H1 (cell line): ENCODE measurements at regions not wholly inside any gene's neighbourhood (a gene's known extent, or its start where the extent isn't known, plus 50 kb on each side); places are given as distances from the start of the nearest gene placed in this dataset.

ENCODE experiments used
- CTCF ChIA-PET: fragments of 300-600 bp; sonication (Branson Sonifier 250); formaldehyde crosslinking; loops from one replicate; lab custom pipeline; 2021; ENCODE audit not compliant: partially characterized antibody; lab: Charles Lee
- POLR2A ChIA-PET: fragments of 300-600 bp; sonication (Branson Sonifier 250); formaldehyde crosslinking; loops from one replicate; lab custom pipeline; 2021; ENCODE audit warnings: inconsistent platforms; ENCODE audit not compliant: partially characterized antibody; lab: Charles Lee
- DNase-seq, 2 experiments: peaks; one replicate each; pipeline versions ENCODE4 v3.0.0 to v3.0.0-alpha.2; 2010 to 2022; ENCODE audit warnings: low spot score in 2 of 2, low read depth in 1 of 2, mixed read lengths in 1 of 2
- FAIRE-seq: peaks from 2 replicates; lab custom pipeline; 2011; peaks lifted over from hg19 to GRCh38; lab: Jason Lieb, UNC
- H2AFZ ChIP-seq: 2 replicates; pipeline ENCODE4 v1.8.1; 2012; ENCODE audit warnings: low read length, inconsistent platforms
- H2AK5ac ChIP-seq: 2 replicates; pipeline ENCODE4 v1.6.1; 2013; ENCODE audit warnings: low read depth, low read length
- H2BK120ac ChIP-seq: replicated peaks from 2 replicates; pipeline ENCODE3; 2013; ENCODE audit warnings: low read depth, low read length, inconsistent platforms
- H2BK12ac ChIP-seq: 2 replicates; pipeline ENCODE4 v1.6.1; 2013; ENCODE audit warnings: low read depth, low read length
- H2BK15ac ChIP-seq: 2 replicates; pipeline ENCODE4 v1.6.1; 2013; ENCODE audit warnings: low read length
- H2BK20ac ChIP-seq: 2 replicates; pipeline ENCODE4 v1.6.1; 2013; ENCODE audit warnings: low read length
- H2BK5ac ChIP-seq: 2 replicates; pipeline ENCODE4 v1.6.1; 2013; ENCODE audit warnings: low read depth, low read length
- H3K14ac ChIP-seq: 2 replicates; pipeline ENCODE4 v1.6.1; 2013; ENCODE audit warnings: inconsistent platforms; ENCODE audit not compliant: insufficient read length
- H3K18ac ChIP-seq: 2 replicates; pipeline ENCODE4 v1.6.1; 2013; ENCODE audit warnings: low read length; ENCODE audit errors: extremely low read depth
- H3K23ac ChIP-seq: 2 replicates; pipeline ENCODE4 v1.6.1; 2013; ENCODE audit warnings: inconsistent platforms; ENCODE audit not compliant: insufficient read length
- H3K23me2 ChIP-seq: 2 replicates; pipeline ENCODE4 v1.6.1; 2013; ENCODE audit warnings: low read depth, low read length
- H3K27ac ChIP-seq: 2 replicates; pipeline ENCODE4 v1.6.1; 2011; ENCODE audit warnings: low read depth, low read length, inconsistent platforms
- H3K27me3 ChIP-seq, 4 experiments: replicated peaks in 1 of 4; 1 replicate in 1 of 4; 2 replicates in 3 of 4; pipeline versions ENCODE4 v1.6.1 to v1.8.1; 2011 to 2013; ENCODE audit warnings: low read length in 3 of 4, mild to moderate bottlenecking in 3 of 4, inconsistent platforms in 2 of 4, mixed read lengths in 2 of 4, moderate library complexity in 1 of 4; ENCODE audit not compliant: control insufficient read depth in 3 of 4, insufficient read depth in 3 of 4; ENCODE audit errors: extremely low read depth in 1 of 4
- H3K36me3 ChIP-seq, 4 experiments: 2 replicates each; pipeline versions ENCODE4 v1.6.1 to v1.8.1; 2011 to 2013; ENCODE audit warnings: mild to moderate bottlenecking in 4 of 4, low read length in 3 of 4, moderate library complexity in 2 of 4, control low read depth in 1 of 4, inconsistent platforms in 1 of 4; ENCODE audit not compliant: insufficient read depth in 4 of 4, control insufficient read depth in 2 of 4
- H3K4ac ChIP-seq: replicated peaks from 2 replicates; pipeline ENCODE3; 2013; ENCODE audit warnings: low read length, low read depth, mixed read lengths, inconsistent platforms; ENCODE audit not compliant: insufficient read length
- H3K4me1 ChIP-seq, 4 experiments: replicated peaks in 1 of 4; 1 replicate in 1 of 4; 2 replicates in 3 of 4; pipeline versions ENCODE4 v1.6.1 to v1.8.1; 2011 to 2013; ENCODE audit warnings: low read length in 3 of 4, inconsistent platforms in 2 of 4, mixed read lengths in 1 of 4; ENCODE audit not compliant: insufficient read depth in 4 of 4, control insufficient read depth in 3 of 4
- H3K4me2 ChIP-seq, 2 experiments: 2 replicates each; pipeline versions ENCODE4 v1.6.1 to v1.8.1; 2011 to 2013; ENCODE audit warnings: low read depth in 2 of 2, low read length in 2 of 2, control low read depth in 1 of 2, inconsistent platforms in 1 of 2, mild to moderate bottlenecking in 1 of 2; ENCODE audit not compliant: insufficient read depth in 1 of 2
- H3K4me3 ChIP-seq, 4 experiments: fragments of 200-600, 300-600 bp in 1 of 4; sonication (generic), shearing (Covaris generic), sonication (Bioruptor Twin) in 1 of 4; 2 replicates each; pipeline versions ENCODE4 v1.5.1 to v1.8.1; 2011 to 2016; ENCODE audit warnings: low read length in 4 of 4, low read depth in 3 of 4, control low read depth in 2 of 4, inconsistent platforms in 2 of 4, mild to moderate bottlenecking in 2 of 4, mixed read lengths in 1 of 4, moderate library complexity in 1 of 4; ENCODE audit not compliant: insufficient read depth in 2 of 4; ENCODE audit errors: extremely low read depth in 1 of 4
- H3K56ac ChIP-seq: replicated peaks from 2 replicates; pipeline ENCODE3; 2013; ENCODE audit warnings: low read depth, mild to moderate bottlenecking, mixed read lengths, low read length, inconsistent platforms; ENCODE audit not compliant: insufficient read length
- H3K79me1 ChIP-seq: 2 replicates; pipeline ENCODE4 v1.6.1; 2013; ENCODE audit warnings: low read depth, low read length, control low read depth
- H3K79me2 ChIP-seq, 2 experiments: 2 replicates each; pipeline versions ENCODE4 v1.6.1 to v1.8.1; 2012 to 2013; ENCODE audit warnings: low read length in 2 of 2, mild to moderate bottlenecking in 2 of 2, inconsistent platforms in 1 of 2; ENCODE audit not compliant: insufficient read depth in 2 of 2, control insufficient read depth in 1 of 2
- H3K9ac ChIP-seq, 4 experiments: replicated peaks in 1 of 4; 1 replicate in 1 of 4; 2 replicates in 3 of 4; pipeline versions ENCODE4 v1.6.1 to v1.8.1; 2011 to 2013; ENCODE audit warnings: low read depth in 3 of 4, low read length in 3 of 4, control low read depth in 2 of 4, mild to moderate bottlenecking in 2 of 4, moderate library complexity in 2 of 4, inconsistent platforms in 1 of 4; ENCODE audit errors: extremely low read depth in 1 of 4
- H3K9me3 ChIP-seq, 2 experiments: 2 replicates each; pipeline versions ENCODE4 v1.6.1 to v1.8.1; 2012 to 2013; ENCODE audit warnings: mild to moderate bottlenecking in 2 of 2, moderate library complexity in 2 of 2, control low read depth in 1 of 2, inconsistent platforms in 1 of 2, low read depth in 1 of 2, low read length in 1 of 2, mixed read lengths in 1 of 2; ENCODE audit not compliant: insufficient read depth in 2 of 2
- H4K20me1 ChIP-seq, 2 experiments: replicated peaks in 1 of 2; 2 replicates each; pipeline versions ENCODE3 to v1.8.1; 2011 to 2013; ENCODE audit warnings: inconsistent platforms in 2 of 2, low read length in 2 of 2, mild to moderate bottlenecking in 1 of 2; ENCODE audit not compliant: insufficient read depth in 2 of 2, control insufficient read depth in 1 of 2
- H4K5ac ChIP-seq: 2 replicates; pipeline ENCODE4 v1.6.1; 2013; ENCODE audit warnings: low read length, low read depth, mixed read lengths, inconsistent platforms; ENCODE audit not compliant: insufficient read length
- H4K8ac ChIP-seq: 2 replicates; pipeline ENCODE4 v1.8.0; 2013; ENCODE audit warnings: mild to moderate bottlenecking, moderate library complexity, low read length, inconsistent platforms; ENCODE audit not compliant: insufficient read depth; ENCODE audit errors: extremely low read depth
- H4K91ac ChIP-seq: replicated peaks from 2 replicates; pipeline ENCODE3; 2013; ENCODE audit warnings: low read length, mixed read lengths, inconsistent platforms; ENCODE audit not compliant: insufficient read length
- CHD1 ChIP-seq: IDR thresholded peaks from 2 replicates; pipeline ENCODE4 v1.6.1; 2012; ENCODE audit warnings: low read depth, low read length, improper control_type of control experiment
- GTF2F1 ChIP-seq: IDR thresholded peaks from 2 replicates; pipeline ENCODE4 v1.6.1; 2012; ENCODE audit warnings: low read depth, low read length, improper control_type of control experiment, borderline replicate concordance
- KDM4A ChIP-seq: IDR thresholded peaks from one replicate; pipeline ENCODE4 v1.7.1; 2012; ENCODE audit warnings: low read depth, mild to moderate bottlenecking, moderate library complexity, low read length, inconsistent platforms; ENCODE audit not compliant: severe bottlenecking
- TCF12 ChIP-seq: IDR thresholded peaks from 2 replicates; pipeline ENCODE4 v1.6.1; 2011; ENCODE audit warnings: low read depth, mild to moderate bottlenecking, low read length
- WGBS, 2 experiments: shearing (Covaris generic) in 1 of 2; methylation state at CpG; one replicate each; pipeline versions ENCODE4 v1.1.6 to v1.1.7; 2013 to 2015; ENCODE audit warnings: low lambda C conversion rate in 2 of 2, mixed read lengths in 2 of 2, inconsistent platforms in 1 of 2, low coverage in 1 of 2, missing lambda C conversion rate in 1 of 2; ENCODE audit not compliant: insufficient replicate concordance in 2 of 2, insufficient coverage in 1 of 2, insufficient read length in 1 of 2; ENCODE audit errors: extremely low coverage in 1 of 2, missing lambda C conversion rate in 1 of 2; 5-methylcytosine and 5-hydroxymethylcytosine counted together
- TF ChIP-seq, protein P1 (sequence below), 3 experiments: IDR thresholded peaks; 1 replicate in 2 of 3; 2 replicates in 1 of 3; pipeline versions ENCODE4 v1.5.1 to v1.6.1; 2011; ENCODE audit warnings: low read length in 3 of 3, mild to moderate bottlenecking in 3 of 3, inconsistent platforms in 2 of 3, low read depth in 1 of 3, moderate library complexity in 1 of 3; ENCODE audit not compliant: insufficient read depth in 1 of 3; ENCODE audit errors: control extremely low read depth in 1 of 3

DNA sequence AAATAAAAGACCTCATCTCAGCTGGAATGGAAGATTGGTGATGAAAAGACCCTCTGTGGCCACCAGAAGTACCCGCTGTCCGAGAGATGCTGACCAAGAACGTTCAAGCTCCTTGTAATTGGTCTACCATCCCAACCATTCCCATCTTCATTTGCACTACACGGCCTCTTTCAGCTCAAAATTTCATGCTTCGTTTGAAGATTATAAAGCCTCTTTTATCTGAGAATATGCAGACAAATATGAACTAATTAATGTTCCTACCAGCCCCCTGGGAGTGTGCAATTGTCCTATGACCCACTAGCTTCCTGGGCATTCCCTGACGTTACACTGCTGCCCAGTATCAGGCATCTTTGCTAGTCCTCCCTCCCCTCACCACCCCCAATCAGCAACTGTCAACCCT, 583.7 kb downstream of the MID1IP1 start (continued):
- TF ChIP-seq GTF2F1: no peak
- TF ChIP-seq CHD1: no peak

DNA sequence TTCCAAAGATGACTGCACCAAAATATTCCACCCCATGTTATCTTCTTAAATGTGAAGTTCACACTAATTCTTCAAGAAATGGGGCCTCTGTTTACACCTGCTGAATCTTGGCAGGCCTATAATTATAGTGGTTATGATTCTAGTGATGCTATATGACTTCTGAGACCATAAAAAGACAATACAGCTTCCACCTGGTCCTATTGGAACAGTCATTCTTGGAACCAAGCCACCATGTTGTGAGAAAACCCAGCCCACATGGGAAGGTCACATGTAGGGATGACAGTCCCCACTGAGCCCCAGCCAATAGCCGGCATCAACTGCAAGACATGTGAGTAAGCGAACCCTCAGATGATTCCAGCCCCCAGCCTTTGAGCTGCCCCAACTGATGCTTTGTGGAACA, 587.5 kb downstream of the MID1IP1 start:
- Histone ChIP-seq H2BK12ac (no peak overlapping the region), H3K56ac (no peak overlapping the region), H2BK5ac (no peak overlapping the region), H3K23ac (no peak overlapping the region), H3K4ac (no peak overlapping the region), H3K27me3 (no peaks in the 10 kb centered on the region), H2AFZ (no peak overlapping the region), H2AK5ac (no peak overlapping the region), H3K23me2 (no peaks in the 10 kb centered on the region), H4K20me1 (no peaks in the 10 kb centered on the region), H3K36me3 (no peaks in the 10 kb centered on the region), H3K4me3 (no peak overlapping the region), H3K79me1 (no peaks in the 10 kb centered on the region), H3K4me2 (no peak overlapping the region), H4K8ac (no peak overlapping the region), H4K91ac (no peak overlapping the region), H3K79me2 (no peaks in the 10 kb centered on the region), H3K27ac (no peak overlapping the region), H2BK20ac (no peak overlapping the region), H4K5ac (no peak overlapping the region), H3K14ac (no peak overlapping the region), H2BK120ac (no peak overlapping the region), H3K9me3 (no peaks in the 10 kb centered on the region), H2BK15ac (no peak overlapping the region), H3K9ac (no peak overlapping the region), H3K4me1 (no peaks in the 10 kb centered on the region), H3K18ac (no peak overlapping the region)
- DNase-seq: no peak
- ChIA-PET CTCF (no interaction called here), POLR2A (no interaction called here)
- 100% methylated on average over 1 of the region's 2 CpGs; no CpG with 5 or more reads in 1 of the 2 experiments for WGBS, 2 experiments
- TF ChIP-seq, protein P1, sequence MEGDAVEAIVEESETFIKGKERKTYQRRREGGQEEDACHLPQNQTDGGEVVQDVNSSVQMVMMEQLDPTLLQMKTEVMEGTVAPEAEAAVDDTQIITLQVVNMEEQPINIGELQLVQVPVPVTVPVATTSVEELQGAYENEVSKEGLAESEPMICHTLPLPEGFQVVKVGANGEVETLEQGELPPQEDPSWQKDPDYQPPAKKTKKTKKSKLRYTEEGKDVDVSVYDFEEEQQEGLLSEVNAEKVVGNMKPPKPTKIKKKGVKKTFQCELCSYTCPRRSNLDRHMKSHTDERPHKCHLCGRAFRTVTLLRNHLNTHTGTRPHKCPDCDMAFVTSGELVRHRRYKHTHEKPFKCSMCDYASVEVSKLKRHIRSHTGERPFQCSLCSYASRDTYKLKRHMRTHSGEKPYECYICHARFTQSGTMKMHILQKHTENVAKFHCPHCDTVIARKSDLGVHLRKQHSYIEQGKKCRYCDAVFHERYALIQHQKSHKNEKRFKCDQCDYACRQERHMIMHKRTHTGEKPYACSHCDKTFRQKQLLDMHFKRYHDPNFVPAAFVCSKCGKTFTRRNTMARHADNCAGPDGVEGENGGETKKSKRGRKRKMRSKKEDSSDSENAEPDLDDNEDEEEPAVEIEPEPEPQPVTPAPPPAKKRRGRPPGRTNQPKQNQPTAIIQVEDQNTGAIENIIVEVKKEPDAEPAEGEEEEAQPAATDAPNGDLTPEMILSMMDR (IDR thresholded peaks at IDR 0.05; ENCODE audit: control extremely low read depth in 1 of 3, insufficient read depth in 1 of 3, low read depth in 1 of 3, low read length in 3 of 3): no peak
- TF ChIP-seq GTF2F1 (no peak), KDM4A (no peak), TCF12 (no peak)
- no peak for FAIRE-seq
